B cell (primary cell): ENCODE measurements at regions not wholly inside any gene's neighbourhood (a gene's known extent, or its start where the extent isn't known, plus 50 kb on each side); places are given as distances from the start of the nearest gene placed in this dataset.

Experiments used
- ATAC-seq: fragments of 200-7000 bp; cut with Tn5 transposase; one replicate; pipeline ENCODE4 v1.10.0; 2021; ENCODE audit warnings: low read depth, mild to moderate bottlenecking, moderate number of reproducible peaks, moderate library complexity
- CTCF ChIA-PET: fragments of 350-600 bp; sonication (Branson Sonifier 250); formaldehyde crosslinking; loops from one replicate; lab custom pipeline; 2021; ENCODE audit warnings: antibody characterized with exemption, inconsistent platforms; lab: Charles Lee
- POLR2A ChIA-PET: fragments of 350-600 bp; sonication (Branson Sonifier 250); formaldehyde crosslinking; loops from one replicate; lab custom pipeline; 2021; ENCODE audit warnings: antibody characterized with exemption; lab: Charles Lee
- DNase-seq: peaks from one replicate; pipeline ENCODE4 v3.0.0; 2013
- H2AFZ ChIP-seq: 2 replicates; pipeline ENCODE4 v1.6.1; 2012; ENCODE audit warnings: mild to moderate bottlenecking, low read depth, low read length; ENCODE audit not compliant: insufficient read depth, poor library complexity, severe bottlenecking
- H3K27ac ChIP-seq, 2 donors: 1 replicate in 1 of 2; 2 replicates in 1 of 2; pipeline ENCODE4 v1.5.1; 2012 to 2013; ENCODE audit warnings: low read length in 2 of 2, mild to moderate bottlenecking in 2 of 2, moderate library complexity in 1 of 2
- H3K27me3 ChIP-seq, 4 experiments: fragments of 200-600 bp in 1 of 4; sonication (generic) in 1 of 4; replicated peaks in 1 of 4; 1 replicate in 2 of 4; 2 replicates in 2 of 4; pipeline versions ENCODE4 v1.6.1 to v1.7.0; 2013 to 2016; ENCODE audit warnings: low read length in 3 of 4, mild to moderate bottlenecking in 2 of 4, mixed read lengths in 1 of 4, moderate library complexity in 1 of 4; ENCODE audit not compliant: insufficient read depth in 4 of 4, control insufficient read depth in 3 of 4; ENCODE audit errors: control extremely low read depth in 1 of 4
- H3K36me3 ChIP-seq, 2 experiments: replicated peaks in 1 of 2; 1 replicate in 1 of 2; 2 replicates in 1 of 2; pipeline versions ENCODE4 v1.6.1 to v1.7.1; 2013; ENCODE audit warnings: low read length in 1 of 2; ENCODE audit not compliant: insufficient read depth in 2 of 2, control insufficient read depth in 1 of 2; ENCODE audit errors: control extremely low read depth in 1 of 2, extremely low read depth in 1 of 2
- H3K4me1 ChIP-seq, 2 donors: fragments of 200-600 bp in 1 of 2; sonication (generic) in 1 of 2; 1 replicate in 1 of 2; 2 replicates in 1 of 2; pipeline versions ENCODE4 v1.5.1 to v1.6.1; 2013 to 2017; ENCODE audit warnings: low read length in 2 of 2; ENCODE audit not compliant: control insufficient read depth in 2 of 2, insufficient read depth in 2 of 2
- H3K4me2 ChIP-seq: replicated peaks from 2 replicates; pipeline ENCODE3; 2012; ENCODE audit warnings: mild to moderate bottlenecking, low read depth, low read length; ENCODE audit not compliant: poor library complexity, severe bottlenecking
- H3K4me3 ChIP-seq, 5 experiments: fragments of 200-600 bp in 1 of 5; sonication (generic) in 1 of 5; 1 replicate in 3 of 5; 2 replicates in 2 of 5; pipeline versions ENCODE4 v1.5.1 to v1.7.0; 2011 to 2016; ENCODE audit warnings: low read length in 4 of 5, mild to moderate bottlenecking in 4 of 5, low read depth in 2 of 5, control low read depth in 1 of 5, moderate library complexity in 1 of 5; ENCODE audit not compliant: insufficient read depth in 1 of 5; ENCODE audit errors: control extremely low read depth in 1 of 5, extremely low read depth in 1 of 5
- H3K79me2 ChIP-seq: fragments of 200-600 bp; sonication (generic); one replicate; pipeline ENCODE4 v1.6.0; 2016; ENCODE audit warnings: low read length; ENCODE audit not compliant: control insufficient read depth, insufficient read depth
- H3K9ac ChIP-seq: fragments of 200-600 bp; sonication (generic); 2 replicates; pipeline ENCODE4 v1.6.1; 2017; ENCODE audit warnings: mild to moderate bottlenecking, low read length, moderate library complexity
- H3K9me3 ChIP-seq, 3 donors: one replicate each; pipeline versions ENCODE4 v1.6.1 to v1.7.1; 2013; ENCODE audit warnings: low read length in 2 of 3; ENCODE audit not compliant: control insufficient read depth in 2 of 3, insufficient read depth in 1 of 3; ENCODE audit errors: control extremely low read depth in 1 of 3
- H4K20me1 ChIP-seq: 2 replicates; pipeline ENCODE4 v1.6.0; 2012; ENCODE audit warnings: mild to moderate bottlenecking, low read length; ENCODE audit not compliant: insufficient read depth, control insufficient read depth, poor library complexity, severe bottlenecking
- H3K27ac Mint-ChIP-seq: one replicate; pipeline ENCODE4 v1.8.0; 2021; ENCODE audit warnings: mixed read lengths
- H3K27me3 Mint-ChIP-seq: one replicate; pipeline ENCODE4 v1.8.0; 2021; ENCODE audit warnings: mixed read lengths
- H3K4me1 Mint-ChIP-seq: one replicate; pipeline ENCODE4 v1.8.0; 2021; ENCODE audit warnings: mixed read lengths
- H3K4me3 Mint-ChIP-seq: one replicate; pipeline ENCODE4 v1.8.0; 2021; ENCODE audit warnings: mixed read lengths
- H3K9me3 Mint-ChIP-seq: one replicate; pipeline ENCODE4 v1.8.0; 2022; ENCODE audit warnings: mixed read lengths; ENCODE audit not compliant: insufficient read depth
- CTCF ChIP-seq: fragments of 200-600 bp; IDR thresholded peaks from one replicate; pipeline ENCODE4 v1.8.0; 2022; ENCODE audit warnings: antibody characterized with exemption, mild to moderate bottlenecking
- EZH2 ChIP-seq: IDR thresholded peaks from 2 replicates; pipeline ENCODE4 v1.6.1; 2012; ENCODE audit warnings: borderline replicate concordance, low read depth, mild to moderate bottlenecking, moderate library complexity, low read length; ENCODE audit not compliant: insufficient read depth, poor library complexity, severe bottlenecking
- WGBS: methylation state at CpG from one replicate; pipeline ENCODE4 v1.1.5; 2013; ENCODE audit warnings: missing lambda C conversion rate; ENCODE audit not compliant: insufficient coverage; 5-methylcytosine and 5-hydroxymethylcytosine counted together
- intact Hi-C: fragments of 100-400 bp; cut with micrococcal nuclease; formaldehyde crosslinking; loops from one replicate; pipeline ENCODE4 v1.10.0; 2022

- no peak overlapping the region for H3K4me2 ChIP-seq
- no peaks in the 10 kb centered on the region for H3K36me3 ChIP-seq
- no peak for DNase-seq
- H3K4me1 Mint-ChIP-seq = no peaks in the 10 kb centered on the region
- H3K4me3 Mint-ChIP-seq = no peak overlapping the region
- H3K27me3 Mint-ChIP-seq = peaks cover 11% of the 10 kb centered on the region
- no peak for TF ChIP-seq EZH2
- TF ChIP-seq CTCF = no peak
- intact Hi-C loops = no loop called here
- no peak overlapping the region for H3K4me3 ChIP-seq
- ChIA-PET POLR2A (no interaction called here), CTCF (no interaction called here)
- no peaks in the 10 kb centered on the region for H3K4me1 ChIP-seq
- no peaks in the 10 kb centered on the region for H3K79me2 ChIP-seq
- no peak for ATAC-seq
- no peaks in the 10 kb centered on the region for H3K27me3 ChIP-seq
- WGBS = no CpG with 5 or more reads among the region's 3 CpGs
- H3K9me3 Mint-ChIP-seq = no peaks in the 10 kb centered on the region
- H4K20me1 ChIP-seq = no peaks in the 10 kb centered on the region
- H2AFZ ChIP-seq = no peak overlapping the region
- no peak overlapping the region for H3K27ac Mint-ChIP-seq
- H3K9ac ChIP-seq = no peak overlapping the region
- no peaks in the 10 kb centered on the region for H3K9me3 ChIP-seq
- H3K27ac ChIP-seq = no peak overlapping the region
These were observed 278.8 kb downstream of the PSAT1 start for GRCh38 chr9:78575771-78576170.

- Histone ChIP-seq H3K9ac (no peak overlapping the region), H4K20me1 (no peaks in the 10 kb centered on the region), H3K4me1 (no peaks in the 10 kb centered on the region), H3K27ac (no peak overlapping the region), H3K27me3 (no peaks in the 10 kb centered on the region), H3K9me3 (no peaks in the 10 kb centered on the region), H2AFZ (no peak overlapping the region), H3K36me3 (no peaks in the 10 kb centered on the region), H3K79me2 (no peaks in the 10 kb centered on the region), H3K4me3 (no peak overlapping the region), H3K4me2 (no peak overlapping the region)
- ChIA-PET POLR2A (no interaction called here), CTCF (no interaction called here)
- Mint-ChIP-seq H3K27me3 (peaks cover 18% of the 10 kb centered on the region), H3K27ac (no peak overlapping the region), H3K9me3 (no peaks in the 10 kb centered on the region), H3K4me1 (no peaks in the 10 kb centered on the region), H3K4me3 (no peak overlapping the region)
- DNase-seq = no peak
- TF ChIP-seq CTCF = no peak
- TF ChIP-seq EZH2 = no peak
- no CpG with 5 or more reads among the region's 5 CpGs for WGBS
- no peak for ATAC-seq
- intact Hi-C loops = no loop called here
These were observed 280.4 kb downstream of the PSAT1 start for GRCh38 chr9:78577156-78577906.
